ENCODE measurements at regions not wholly inside any gene's neighbourhood (a gene's known extent, or its start where the extent isn't known, plus 50 kb on each side); places are given as distances from the start of the nearest gene placed in this dataset.

DNA sequence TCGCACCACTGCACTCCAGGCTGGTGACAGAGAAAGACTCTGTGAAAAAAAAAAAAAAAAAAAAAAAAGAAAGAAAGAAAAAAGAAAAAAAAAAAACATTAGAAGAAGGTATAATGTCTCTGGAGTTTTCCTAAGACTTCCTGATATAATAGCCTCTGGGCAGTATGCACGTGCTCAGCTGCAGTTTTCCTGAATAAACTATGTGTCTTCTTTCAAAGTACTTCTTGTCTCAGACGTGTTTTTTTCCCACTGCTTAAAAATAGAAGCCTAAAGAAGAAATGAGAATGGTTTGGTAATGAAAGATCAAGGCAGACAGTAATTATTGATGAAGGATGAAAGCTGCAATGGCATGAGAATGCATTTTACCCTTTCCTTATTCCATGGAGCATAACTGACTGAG, 148.1 kb upstream of the TRPC7 start (continued):
- TF ChIP-seq HDAC2 (IDR thresholded peaks at IDR 0.05; ENCODE audit: borderline replicate concordance in 1 of 2, low read depth in 2 of 2, low read length in 2 of 2) (no peak), CBX8 (IDR thresholded peaks at IDR 0.05; ENCODE audit: borderline replicate concordance, low read depth, low read length) (no peak), CHD1 (IDR thresholded peaks at IDR 0.05; ENCODE audit: low read depth, low read length) (no peak), EGR1 (IDR thresholded peaks at IDR 0.05; ENCODE audit: borderline replicate concordance, low read depth, low read length) (no peak), RBBP5 (IDR thresholded peaks at IDR 0.05; ENCODE audit: borderline replicate concordance, low read depth, low read length) (no peak)
- TF ChIP-seq, protein P1, sequence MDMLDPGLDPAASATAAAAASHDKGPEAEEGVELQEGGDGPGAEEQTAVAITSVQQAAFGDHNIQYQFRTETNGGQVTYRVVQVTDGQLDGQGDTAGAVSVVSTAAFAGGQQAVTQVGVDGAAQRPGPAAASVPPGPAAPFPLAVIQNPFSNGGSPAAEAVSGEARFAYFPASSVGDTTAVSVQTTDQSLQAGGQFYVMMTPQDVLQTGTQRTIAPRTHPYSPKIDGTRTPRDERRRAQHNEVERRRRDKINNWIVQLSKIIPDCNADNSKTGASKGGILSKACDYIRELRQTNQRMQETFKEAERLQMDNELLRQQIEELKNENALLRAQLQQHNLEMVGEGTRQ (IDR thresholded peaks at IDR 0.05; ENCODE audit: low read length), result no peak
- TF ChIP-seq, protein P2, sequence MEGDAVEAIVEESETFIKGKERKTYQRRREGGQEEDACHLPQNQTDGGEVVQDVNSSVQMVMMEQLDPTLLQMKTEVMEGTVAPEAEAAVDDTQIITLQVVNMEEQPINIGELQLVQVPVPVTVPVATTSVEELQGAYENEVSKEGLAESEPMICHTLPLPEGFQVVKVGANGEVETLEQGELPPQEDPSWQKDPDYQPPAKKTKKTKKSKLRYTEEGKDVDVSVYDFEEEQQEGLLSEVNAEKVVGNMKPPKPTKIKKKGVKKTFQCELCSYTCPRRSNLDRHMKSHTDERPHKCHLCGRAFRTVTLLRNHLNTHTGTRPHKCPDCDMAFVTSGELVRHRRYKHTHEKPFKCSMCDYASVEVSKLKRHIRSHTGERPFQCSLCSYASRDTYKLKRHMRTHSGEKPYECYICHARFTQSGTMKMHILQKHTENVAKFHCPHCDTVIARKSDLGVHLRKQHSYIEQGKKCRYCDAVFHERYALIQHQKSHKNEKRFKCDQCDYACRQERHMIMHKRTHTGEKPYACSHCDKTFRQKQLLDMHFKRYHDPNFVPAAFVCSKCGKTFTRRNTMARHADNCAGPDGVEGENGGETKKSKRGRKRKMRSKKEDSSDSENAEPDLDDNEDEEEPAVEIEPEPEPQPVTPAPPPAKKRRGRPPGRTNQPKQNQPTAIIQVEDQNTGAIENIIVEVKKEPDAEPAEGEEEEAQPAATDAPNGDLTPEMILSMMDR (IDR thresholded peaks at IDR 0.05; ENCODE audit: control extremely low read depth in 1 of 3, insufficient read depth in 1 of 3, low read depth in 1 of 3, low read length in 3 of 3), result no peak

All from H1 (cell line).